Endothelial cell of hepatic sinusoid (primary cell): ENCODE measurements at regions not wholly inside any gene's neighbourhood (a gene's known extent, or its start where the extent isn't known, plus 50 kb on each side); places are given as distances from the start of the nearest gene placed in this dataset.

Source experiments
- in situ Hi-C: cut with HindIII; loops from 2 replicates; pipeline ENCODE4 v1.10.0; 2017; ENCODE audit warnings: low sequenced_read_pairs

DNA sequence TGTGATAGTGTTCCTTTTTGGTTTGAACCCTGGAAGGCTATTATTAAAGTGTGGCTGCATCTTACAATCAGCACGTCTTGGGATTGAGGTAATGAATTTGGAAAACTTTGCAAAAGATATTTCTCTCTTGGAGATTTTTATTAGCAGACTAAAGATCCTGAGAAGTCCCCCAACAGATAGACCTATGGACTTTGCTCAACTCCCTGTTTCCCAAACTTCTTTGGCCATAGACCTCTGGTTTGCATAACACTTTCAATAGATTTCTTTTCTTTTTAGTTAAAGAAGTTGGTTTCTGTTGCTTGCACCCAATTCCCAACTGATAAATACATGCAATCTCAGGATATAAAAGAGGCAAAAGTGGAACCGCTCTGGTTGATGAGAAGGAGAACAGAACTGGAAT is 465.8 kb upstream of the PROK2 start:
- in situ Hi-C loops: no loop called here

DNA sequence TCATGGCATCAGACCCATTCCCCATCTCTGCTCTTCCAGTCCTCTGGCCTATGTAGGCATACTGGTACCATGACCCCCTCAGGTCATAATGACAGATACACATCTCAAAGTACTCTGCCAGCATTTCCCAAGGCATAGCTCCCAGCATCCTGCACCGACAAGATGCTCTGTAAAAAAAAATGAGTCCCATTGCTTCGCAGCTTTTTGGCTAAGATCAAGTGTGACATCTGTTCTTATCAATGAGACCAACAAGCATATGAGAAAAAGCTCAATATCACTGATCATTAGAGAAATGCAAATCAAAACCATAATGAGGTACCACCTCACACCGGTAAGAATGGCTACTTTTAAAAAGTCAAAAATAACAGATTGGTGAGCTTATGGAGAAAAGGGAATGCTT is 463.9 kb upstream of the PROK2 start:
- in situ Hi-C loops: no loop called here

DNA sequence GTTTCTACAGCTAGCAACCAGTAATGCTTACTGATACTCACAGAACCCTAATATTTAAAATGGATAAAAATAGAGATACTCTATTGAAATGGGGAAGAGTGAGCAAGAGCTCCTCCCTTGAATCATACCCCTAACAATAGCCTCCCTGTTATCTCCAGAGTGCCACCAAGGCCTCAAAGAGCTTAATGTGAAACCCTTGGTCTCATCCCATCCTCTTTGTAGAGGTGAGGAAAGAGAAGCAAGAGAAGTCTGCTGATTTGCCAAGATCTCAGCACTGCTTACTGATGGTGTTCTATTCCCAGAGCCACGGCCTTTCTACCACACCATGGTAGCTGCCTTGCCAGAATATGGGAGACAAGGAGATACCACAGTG is 463.4 kb upstream of the PROK2 start:
- in situ Hi-C loops: no loop called here

DNA sequence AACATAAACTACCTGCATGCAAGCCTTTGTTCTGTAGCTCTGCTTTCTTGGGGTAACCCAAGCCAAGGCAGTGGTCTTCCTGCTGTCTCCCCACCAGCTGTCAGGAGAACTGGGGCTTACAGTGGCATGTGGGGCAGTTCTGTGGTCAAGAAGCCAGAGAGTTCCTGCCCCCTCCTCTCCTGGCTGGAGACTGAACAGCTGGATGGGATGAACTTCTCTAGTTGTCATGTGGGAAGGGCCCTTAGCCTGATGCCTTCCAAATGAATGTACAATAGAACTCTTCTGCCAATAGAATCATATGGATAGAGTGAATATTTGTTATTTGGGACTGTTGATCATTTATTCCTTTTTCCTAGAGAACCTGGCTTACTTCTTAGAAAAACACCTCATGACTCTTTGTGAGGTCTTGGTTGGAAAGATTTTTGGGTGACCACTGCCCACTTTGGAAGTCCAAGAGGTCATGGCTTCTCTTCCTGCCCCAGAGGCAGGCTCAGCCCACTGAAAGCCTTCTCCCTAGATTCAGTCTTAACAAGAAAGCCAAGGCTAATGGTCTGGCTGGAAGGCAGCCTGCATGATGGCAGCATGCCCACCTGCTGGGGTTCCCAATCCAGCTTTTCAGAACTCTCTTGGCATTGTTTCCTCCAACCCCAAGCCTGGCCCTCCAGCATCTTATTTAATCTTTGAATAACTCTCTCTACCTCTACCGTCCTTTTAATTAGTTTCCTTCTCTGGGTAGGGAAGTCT is 462.9 kb upstream of the PROK2 start:
- in situ Hi-C loops: no loop called here

DNA sequence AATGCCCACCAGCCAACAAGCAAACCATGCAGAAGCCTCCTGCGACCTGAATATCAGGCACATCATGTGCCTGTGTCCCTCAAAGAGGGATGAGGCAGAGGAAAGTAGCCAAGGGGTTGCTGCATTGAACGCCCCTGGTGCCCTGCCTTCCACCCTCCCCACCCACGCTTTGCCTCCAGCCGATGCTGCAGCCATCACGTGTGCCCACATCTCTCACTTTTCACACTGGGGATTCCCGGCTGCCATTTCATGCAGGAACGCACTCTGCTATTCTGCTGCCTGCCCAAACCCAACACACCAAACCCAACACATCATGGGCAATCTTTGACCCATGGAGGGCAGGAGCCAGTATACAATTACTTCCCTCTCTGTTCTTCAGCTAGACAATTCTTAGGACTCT is 462.2 kb upstream of the PROK2 start:
- in situ Hi-C loops: no loop called here

DNA sequence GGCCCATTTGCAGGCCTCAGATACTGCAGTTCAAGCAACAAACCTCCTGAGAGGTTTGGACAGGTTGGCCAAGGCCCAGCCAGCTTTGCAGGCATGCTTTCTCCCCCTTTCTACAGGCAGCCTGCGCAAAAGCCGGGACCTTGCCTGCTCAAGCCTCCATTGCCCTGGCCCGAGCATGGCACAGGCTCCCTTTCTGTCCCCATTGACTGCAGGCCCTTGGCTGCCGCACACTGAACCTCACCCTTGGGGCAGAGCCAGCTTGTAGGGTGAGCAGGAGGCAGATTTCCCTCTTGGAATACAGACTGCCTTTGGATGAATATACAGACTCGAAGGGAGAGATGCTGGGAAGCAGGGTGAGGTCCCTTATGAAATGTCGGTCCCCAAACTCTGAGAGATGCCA is 461.7 kb upstream of the PROK2 start:
- in situ Hi-C loops: no loop called here

DNA sequence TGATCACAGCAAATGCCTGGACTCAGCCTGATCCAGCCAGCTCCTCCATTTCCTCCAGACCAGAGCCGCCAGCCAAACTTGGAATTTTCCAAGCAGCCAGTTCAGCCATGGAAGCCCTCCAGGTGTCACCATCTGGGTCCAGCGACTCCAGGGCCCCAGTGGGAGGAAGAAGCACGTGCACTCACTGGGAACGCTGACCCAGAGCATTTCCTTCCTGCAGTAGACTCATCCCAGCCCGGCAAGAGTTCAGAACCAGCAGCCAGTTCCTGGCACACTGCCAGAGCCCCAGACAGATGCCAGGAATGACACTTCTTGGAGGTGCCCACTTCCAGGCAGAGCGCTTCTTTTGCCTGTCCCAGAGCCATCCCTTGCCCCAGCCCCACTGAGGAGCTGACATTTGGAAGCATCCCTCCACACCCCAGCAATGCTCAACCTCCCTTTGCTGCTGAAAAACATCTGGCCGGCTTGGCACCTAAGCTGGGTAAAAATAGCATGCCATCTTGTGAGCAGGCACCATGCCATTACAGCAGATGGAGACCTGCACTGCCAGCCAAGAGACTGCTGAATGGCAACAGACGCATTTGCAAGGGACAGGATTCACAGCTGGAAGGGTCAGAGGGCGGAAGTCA is 460.3 kb upstream of the PROK2 start:
- in situ Hi-C loops: no loop called here

DNA sequence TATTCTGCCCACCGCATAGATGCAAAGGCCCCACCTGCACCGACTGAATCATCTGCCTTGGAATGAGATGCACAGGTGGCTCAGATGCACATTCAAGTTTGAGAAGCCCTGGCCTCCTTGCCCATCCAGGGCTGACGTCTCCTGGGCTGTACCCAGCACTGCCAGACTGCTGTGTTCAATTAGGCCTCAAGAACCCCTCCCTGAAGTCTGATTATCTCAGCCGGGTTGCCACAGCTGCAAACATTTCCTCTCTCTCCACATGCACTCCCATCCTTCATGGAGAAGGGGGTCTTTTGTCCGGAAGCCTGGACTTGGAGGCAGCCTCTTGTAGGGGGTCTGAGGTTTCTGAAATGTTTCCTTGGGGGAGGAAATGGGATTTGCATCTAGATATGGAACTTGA is 459.4 kb upstream of the PROK2 start:
- in situ Hi-C loops: no loop called here

DNA sequence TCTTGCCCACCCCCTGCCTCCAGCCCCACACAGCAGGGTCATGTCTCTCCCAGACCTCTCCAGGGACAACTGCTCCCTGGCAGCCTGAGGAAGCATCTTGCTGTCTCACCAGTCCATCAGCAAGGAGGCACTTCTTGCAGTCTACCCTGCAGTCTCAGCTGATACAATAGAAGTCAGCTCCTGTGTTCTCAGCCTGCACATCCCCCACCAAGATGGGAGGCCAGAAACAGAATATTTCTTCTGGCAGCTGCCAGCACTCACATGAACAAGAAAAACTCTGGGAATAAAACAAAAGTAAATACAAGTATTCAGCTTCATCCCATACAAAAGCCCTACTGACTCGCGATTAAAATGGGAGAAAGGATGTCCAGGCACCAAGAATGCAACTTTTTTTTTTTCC is 457.4 kb upstream of the PROK2 start:
- in situ Hi-C loops: no loop called here

DNA sequence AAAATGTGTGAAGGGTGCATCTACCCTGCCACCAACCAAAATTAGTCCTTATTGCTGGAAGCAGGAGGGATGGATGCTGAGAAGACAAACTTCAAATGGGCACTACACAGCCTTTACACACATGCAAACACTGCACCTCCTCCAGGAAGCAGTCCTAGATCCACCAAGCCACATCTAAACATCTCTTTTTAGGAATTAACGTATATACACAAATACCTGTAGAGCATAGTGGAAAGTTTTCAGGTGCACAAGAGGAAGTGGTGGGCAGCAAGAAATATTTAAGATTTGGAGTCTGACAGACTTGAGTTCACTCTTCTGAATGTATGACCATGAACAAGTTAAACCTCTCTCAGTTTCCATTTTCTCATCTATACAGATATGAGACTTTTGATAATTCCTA is 456.6 kb upstream of the PROK2 start:
- in situ Hi-C loops: no loop called here

DNA sequence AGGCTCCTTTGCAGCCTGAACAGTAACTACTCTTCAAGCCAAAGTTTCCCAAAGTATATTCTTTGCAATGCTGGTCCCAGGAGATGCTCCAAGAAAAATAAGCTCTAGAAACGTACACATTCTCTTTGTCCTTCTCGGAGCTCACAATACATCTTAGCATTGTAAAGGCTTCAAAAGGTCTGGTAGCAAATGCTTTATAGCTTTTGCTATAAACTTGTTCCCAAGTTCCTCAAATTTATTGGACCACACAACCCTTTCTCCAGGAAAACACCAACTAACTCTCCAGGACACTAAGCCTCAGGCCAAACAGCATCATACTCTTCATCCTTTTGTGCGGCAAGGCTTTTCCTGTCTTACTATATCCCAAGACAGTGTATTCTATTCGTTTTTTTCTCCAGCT is 455.6 kb upstream of the PROK2 start:
- in situ Hi-C loops: no loop called here

DNA sequence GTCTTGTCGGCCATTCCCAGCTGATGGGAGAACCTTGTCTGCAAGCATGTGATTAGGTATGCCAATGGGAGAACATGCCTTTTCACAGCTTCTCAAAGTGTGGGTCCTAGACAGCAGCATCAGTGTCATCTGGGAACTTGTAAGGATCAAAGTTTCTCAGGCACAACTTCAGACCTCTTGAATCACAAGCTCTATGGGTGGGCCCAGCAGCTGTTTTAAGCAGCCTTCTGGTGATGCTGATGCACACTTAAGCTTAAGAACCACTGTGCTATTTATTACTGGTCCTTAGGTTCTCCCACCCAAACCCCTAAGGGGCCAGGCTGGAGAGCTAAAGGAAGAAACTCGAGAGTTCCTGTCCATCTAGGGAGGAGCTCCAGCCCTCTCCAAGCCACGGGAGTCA is 453.9 kb upstream of the PROK2 start:
- in situ Hi-C loops: loop anchor here (10.0 kb wide), 1 partner anchor 294 kb away; no protein-coding TSS in a partner anchor

DNA sequence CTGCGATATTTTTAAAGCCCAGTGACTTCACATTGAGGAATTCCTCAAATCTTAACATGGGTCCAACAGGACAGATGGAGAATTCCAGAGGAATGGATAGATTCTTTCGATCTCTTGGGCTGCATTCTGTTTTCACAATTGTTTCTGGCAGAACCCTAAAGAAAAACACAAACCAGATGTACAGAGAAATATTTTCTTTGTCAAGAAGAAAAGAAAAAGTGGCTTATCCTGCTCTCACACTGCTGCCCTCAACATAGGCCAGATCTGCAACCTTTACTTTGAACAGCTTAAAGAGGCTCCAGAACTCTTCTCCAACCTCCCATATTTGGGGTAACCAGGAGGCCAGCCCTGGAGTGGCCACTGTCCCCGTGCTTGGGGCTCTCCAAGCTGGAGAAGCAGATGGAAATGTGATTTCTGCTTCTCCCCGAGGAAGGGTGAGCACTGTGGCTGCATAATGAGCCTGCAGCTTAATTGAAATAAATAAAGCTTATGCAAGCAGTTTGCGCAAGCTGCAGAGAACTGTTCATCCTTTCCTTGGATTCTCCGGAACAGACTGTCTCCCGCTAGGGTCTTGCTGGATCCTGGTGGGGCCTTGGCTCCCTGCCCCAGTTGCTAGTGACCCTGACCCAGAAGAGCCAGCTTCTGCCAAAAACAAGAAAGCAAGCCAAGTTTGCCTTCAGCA is 453.2 kb upstream of the PROK2 start:
- in situ Hi-C loops: loop anchor here (10.0 kb wide), 1 partner anchor 293 kb away; no protein-coding TSS in a partner anchor

DNA sequence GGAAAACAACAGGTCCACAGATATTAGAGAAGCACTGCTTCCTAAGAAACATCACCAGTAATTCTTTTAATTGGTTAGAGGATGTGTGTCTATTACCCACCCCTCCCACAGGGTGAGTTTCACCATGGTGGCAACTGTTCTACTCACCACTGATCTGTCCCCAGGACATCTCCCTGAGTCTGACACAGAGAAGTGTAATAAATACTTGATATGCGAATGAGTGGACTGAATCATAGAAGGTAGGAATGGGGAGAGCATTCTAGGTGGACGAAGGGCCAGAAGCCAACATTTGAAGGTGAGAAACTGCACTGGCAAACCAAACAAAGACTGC is 452.7 kb upstream of the PROK2 start:
- in situ Hi-C loops: loop anchor here (10.0 kb wide), 1 partner anchor 293 kb away; no protein-coding TSS in a partner anchor

DNA sequence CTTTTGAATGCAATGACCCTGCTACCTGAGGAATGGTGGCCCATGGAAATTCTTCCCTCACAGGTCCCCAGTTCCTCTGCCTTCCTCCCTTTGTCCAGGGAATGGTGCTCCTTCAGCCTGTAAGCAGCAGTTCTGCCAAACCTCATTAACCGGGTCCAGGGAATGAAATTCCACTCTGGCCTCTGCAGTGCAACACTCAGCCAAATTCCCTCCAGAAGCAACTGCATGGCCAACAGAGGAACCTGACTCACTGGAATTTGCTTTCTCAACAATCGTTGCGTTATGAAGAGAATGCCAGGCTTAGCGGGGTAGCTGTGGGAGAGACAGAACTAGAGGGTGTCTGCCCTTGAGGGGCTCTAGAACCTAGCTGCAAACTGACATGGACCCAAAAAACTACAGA is 449.4 kb upstream of the PROK2 start:
- in situ Hi-C loops: loop anchor here (10.0 kb wide), 1 partner anchor 290 kb away; no protein-coding TSS in a partner anchor

DNA sequence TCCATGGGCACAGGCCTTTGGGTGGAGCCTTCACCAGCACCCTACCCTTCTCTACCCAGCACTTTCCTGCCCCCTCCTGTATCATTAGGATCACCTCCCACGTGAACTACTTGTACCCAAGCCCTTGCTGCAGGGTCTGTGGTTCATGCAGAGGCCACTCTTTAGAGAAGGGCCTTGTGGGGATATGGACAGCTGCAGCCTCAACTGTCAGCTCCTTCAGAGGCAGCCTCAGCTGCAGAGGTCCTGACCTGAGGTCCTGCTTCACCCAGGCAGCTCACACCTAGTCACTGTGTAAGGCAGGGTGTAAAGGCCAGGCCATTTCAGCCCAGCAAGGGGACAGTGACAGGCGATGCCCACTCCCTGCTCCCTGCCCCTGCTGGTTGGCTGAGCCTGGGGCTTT is 448.6 kb upstream of the PROK2 start:
- in situ Hi-C loops: loop anchor here (10.0 kb wide), 1 partner anchor 289 kb away; no protein-coding TSS in a partner anchor

DNA sequence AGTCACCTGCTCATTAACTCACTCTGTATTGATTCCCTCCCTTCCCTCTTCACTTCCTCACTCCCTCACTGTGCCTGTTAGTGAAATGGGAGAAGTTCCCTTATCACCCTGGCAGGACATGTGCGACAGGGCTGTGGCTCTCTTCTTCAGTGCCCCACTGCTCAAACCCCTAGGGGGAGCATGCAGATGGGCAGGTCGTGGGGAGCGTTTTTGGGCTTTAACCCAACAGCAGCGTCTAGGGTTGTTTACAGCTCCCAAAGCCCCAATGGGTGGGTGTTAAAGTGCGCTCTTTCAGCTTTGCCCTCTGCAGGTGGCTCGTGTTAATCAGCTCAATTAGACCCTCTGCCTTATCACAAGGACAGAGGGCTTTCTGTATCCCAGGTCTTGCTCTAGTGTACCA is 447.8 kb upstream of the PROK2 start:
- in situ Hi-C loops: loop anchor here (10.0 kb wide), 1 partner anchor 288 kb away; no protein-coding TSS in a partner anchor

DNA sequence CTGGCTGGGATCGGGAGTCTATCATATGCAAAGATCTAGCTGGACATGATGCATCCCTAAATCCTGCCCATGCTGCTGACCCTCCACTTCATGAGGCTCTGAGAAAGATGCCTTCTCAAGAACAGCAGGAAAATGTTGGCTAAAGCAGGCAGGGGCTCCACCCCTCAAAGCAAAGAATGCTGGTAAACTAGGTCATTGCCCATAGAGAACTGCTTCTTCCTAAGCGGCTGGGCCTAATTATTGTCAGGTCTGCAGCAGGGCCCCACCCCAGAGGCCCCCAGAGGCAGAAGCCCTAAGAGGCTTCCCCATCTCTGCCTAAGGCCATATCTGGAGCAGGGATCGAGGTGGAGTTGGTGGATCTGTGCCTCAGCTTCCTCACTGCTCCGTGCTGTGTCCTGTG is 447.4 kb upstream of the PROK2 start:
- in situ Hi-C loops: loop anchor here (10.0 kb wide), 1 partner anchor 288 kb away; no protein-coding TSS in a partner anchor

DNA sequence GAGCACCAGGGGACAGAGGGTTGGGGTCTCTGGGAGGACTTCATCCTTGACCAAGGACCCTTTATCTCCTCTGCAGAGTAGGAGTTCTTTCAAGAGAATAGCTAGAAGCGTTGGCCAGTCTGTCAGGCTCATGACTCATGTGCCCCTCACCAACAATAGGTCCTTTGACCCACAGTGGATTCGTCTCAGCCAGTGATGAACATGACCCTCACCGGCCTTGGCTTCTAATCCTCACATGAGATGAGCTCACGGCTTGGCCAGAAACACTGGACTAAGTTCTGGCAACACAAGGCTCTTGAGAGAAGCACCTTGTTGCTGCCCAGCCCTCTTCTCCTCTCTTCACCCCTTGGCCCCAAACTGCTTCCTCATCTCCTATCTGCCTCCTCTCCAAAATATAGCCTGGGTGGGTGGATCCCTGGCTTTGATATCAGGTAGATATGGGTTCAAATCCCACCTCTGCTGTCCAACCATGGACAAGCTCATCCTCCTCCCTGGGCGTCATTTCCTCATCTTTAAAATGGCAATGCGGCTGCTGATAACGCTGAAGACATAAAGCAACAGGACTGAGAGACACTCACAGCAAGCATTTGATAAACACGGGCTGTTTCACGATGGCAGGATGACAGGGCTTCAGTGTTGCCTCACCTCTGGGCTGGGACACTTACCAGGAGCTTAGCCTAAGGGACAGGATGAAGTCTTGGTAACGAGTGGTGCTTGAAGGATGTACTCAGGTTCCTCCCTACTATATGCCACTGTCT is 446.7 kb upstream of the PROK2 start:
- in situ Hi-C loops: loop anchor here (10.0 kb wide), 1 partner anchor 287 kb away; no protein-coding TSS in a partner anchor

DNA sequence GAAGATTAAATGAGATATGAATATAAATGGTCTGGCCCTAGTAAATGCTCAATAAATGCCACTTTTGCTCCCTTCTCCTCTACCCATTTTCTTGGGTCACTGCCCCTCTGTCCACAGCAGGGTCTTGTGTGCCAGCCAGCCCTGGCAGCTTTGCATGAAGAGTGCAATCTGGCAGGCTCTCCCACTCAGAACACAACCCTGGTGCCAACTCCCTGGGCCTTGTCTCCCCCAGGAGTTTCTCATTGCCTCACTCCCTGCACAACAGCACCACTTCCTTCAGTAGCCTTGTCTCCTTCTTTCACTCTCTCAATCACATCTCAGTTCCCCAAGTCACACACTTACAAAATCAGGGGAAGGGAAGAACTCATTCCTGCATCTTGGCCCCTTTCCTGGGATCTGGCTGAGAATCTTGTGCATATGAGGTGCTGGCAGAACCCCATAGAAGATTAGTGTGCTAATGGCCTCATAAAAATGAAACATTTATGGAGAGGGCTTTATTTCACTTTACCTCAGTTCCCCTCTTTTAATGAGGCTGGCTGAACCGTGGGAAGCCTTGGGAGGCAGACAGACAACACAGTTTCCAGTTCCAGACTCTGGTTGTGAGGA is 445.9 kb upstream of the PROK2 start:
- in situ Hi-C loops: loop anchor here (10.0 kb wide), 1 partner anchor 286 kb away; no protein-coding TSS in a partner anchor

DNA sequence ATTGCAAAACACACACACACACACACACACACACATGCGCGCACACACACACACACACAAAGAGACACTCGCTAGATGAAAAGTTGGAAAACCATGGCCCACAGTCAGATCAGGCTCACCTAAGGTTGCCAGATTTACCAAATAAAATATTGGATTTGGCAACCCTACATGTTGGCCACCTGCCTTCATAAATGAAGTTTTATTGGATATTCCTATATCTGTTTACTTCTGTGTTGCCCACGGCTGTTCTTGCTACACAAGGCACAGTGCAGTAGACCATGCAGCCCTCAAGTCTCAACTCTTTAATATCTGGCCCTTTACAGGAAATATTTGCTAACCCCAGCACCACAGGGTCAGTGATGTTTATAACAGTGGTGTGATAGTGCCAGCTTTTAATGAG is 445.0 kb upstream of the PROK2 start:
- in situ Hi-C loops: loop anchor here (10.0 kb wide), 1 partner anchor 285 kb away; no protein-coding TSS in a partner anchor
